ENCODE measurements at regions not wholly inside any gene's neighbourhood (a gene's known extent, or its start where the extent isn't known, plus 50 kb on each side); places are given as distances from the start of the nearest gene placed in this dataset.
"Not testable (repeated sequence)": the region's sequence is repeated elsewhere in the genome, so short reads cannot be mapped to it uniquely, and the experiment has no call there.

- no peak for DNase-seq
Observed at GRCh38 chrX:147468600-147468999, 443.1 kb upstream of the FMR1 start.

- DNase-seq = peak; percentile 0
Observed at GRCh38 chrX:147476008-147476407, 435.7 kb upstream of the FMR1 start.

- DNase-seq = no peak
Observed at GRCh38 chrX:147478899-147479298, 432.8 kb upstream of the FMR1 start.

GRCh38 chrX:147485207-147485606 lies 426.5 kb upstream of the FMR1 start:
- DNase-seq = no peak

GRCh38 chrX:147494365-147494764 lies 417.4 kb upstream of the FMR1 start:
- no peak for DNase-seq

GRCh38 chrX:147498796-147499195 lies 412.9 kb upstream of the FMR1 start:
- DNase-seq = no peak

- no peak for DNase-seq
Observed at GRCh38 chrX:147522981-147523380, 388.7 kb upstream of the FMR1 start.

- DNase-seq = no peak
Observed at GRCh38 chrX:147533426-147533825, 378.3 kb upstream of the FMR1 start.

- no peak for DNase-seq
Observed at GRCh38 chrX:147537172-147537571, 374.5 kb upstream of the FMR1 start.

GRCh38 chrX:147548023-147548422 lies 363.7 kb upstream of the FMR1 start:
- DNase-seq = not testable (repeated sequence)

- DNase-seq = no peak
Observed at GRCh38 chrX:147550217-147550616, 361.5 kb upstream of the FMR1 start.

GRCh38 chrX:147559191-147559590 lies 352.5 kb upstream of the FMR1 start:
- DNase-seq = no peak

GRCh38 chrX:147565237-147565636 lies 346.5 kb upstream of the FMR1 start:
- peak; percentile 29 for DNase-seq

- DNase-seq = peak; percentile 0
Observed at GRCh38 chrX:147570483-147570882, 341.2 kb upstream of the FMR1 start.

GRCh38 chrX:147573266-147573665 lies 338.5 kb upstream of the FMR1 start:
- DNase-seq = no peak

GRCh38 chrX:147602176-147602696 lies 309.5 kb upstream of the FMR1 start:
- DNase-seq = peak; percentile 0

GRCh38 chrX:147626605-147627004 lies 285.1 kb upstream of the FMR1 start:
- DNase-seq = no peak

- DNase-seq = no peak
Observed at GRCh38 chrX:147635186-147635585, 276.5 kb upstream of the FMR1 start.

GRCh38 chrX:147637190-147637589 lies 274.5 kb upstream of the FMR1 start:
- DNase-seq = no peak

- DNase-seq = no peak
Observed at GRCh38 chrX:147646949-147647723, 264.6 kb upstream of the FMR1 start.

GRCh38 chrX:147675819-147676218 lies 235.9 kb upstream of the FMR1 start:
- no peak for DNase-seq

- DNase-seq = peak; percentile 0
Observed at GRCh38 chrX:147679356-147680005, 232.2 kb upstream of the FMR1 start.

GRCh38 chrX:147680251-147680650 lies 231.5 kb upstream of the FMR1 start:
- no peak for DNase-seq

GRCh38 chrX:147693511-147693910 lies 218.2 kb upstream of the FMR1 start:
- no peak for DNase-seq
